SKM-1 treated with dmso at 0.1 percent for 144 hours (cell line): ENCODE measurements at regions not wholly inside any gene's neighbourhood (a gene's known extent, or its start where the extent isn't known, plus 50 kb on each side); places are given as distances from the start of the nearest gene placed in this dataset.

ENCODE experiments used
- DNase-seq: peaks from one replicate; lab custom pipeline; 2025; ENCODE audit not compliant: unreplicated experiment; lab: John Stamatoyannopoulos, UW

DNA sequence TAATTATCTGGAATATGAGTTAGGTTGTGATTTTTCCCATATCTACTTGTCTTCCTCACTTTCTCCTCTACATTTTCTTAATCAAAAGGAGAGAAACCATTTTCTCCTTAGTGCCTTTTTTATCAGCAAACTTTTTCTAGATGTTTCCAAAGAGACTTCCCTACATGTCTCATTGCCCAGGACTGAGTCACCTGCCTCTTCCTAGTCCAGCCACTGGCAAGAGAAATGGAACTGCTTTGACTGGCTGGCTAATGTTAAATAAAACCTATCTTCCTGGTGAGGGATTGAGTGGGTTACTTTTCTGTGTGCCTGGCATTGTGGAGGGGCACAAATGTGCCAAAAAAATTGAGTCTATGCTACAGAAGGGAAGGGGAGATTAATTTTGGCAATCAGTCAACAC, 52.1 kb upstream of the CD5L start:
- DNase-seq = no peak

DNA sequence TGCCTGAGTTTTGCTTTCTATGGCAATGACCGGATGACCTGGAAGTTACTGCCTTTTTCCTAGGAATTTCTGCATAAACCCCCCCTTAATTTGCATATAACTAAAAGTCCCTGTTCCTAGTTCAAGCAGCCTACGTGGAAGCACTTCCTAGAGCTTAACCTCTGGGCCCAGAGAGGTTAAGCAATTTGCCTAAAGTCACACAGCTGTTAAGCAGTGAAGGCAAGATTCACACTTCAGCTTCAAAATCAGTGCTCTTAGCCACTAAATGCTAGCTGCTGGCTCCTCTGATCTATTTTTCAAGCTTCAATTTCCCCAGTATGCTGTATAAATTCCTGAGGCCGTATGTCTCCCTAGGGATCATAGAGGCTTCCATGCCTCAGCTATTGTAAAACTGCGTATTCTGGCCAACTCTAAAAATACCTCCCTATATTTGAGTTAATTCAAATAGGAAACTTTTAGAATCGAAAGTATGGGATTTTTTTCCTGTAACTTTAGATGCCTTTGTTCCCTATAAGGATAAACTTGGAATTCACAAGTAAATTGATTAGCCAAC, 53.1 kb upstream of the CD5L start:
- no peak for DNase-seq

DNA sequence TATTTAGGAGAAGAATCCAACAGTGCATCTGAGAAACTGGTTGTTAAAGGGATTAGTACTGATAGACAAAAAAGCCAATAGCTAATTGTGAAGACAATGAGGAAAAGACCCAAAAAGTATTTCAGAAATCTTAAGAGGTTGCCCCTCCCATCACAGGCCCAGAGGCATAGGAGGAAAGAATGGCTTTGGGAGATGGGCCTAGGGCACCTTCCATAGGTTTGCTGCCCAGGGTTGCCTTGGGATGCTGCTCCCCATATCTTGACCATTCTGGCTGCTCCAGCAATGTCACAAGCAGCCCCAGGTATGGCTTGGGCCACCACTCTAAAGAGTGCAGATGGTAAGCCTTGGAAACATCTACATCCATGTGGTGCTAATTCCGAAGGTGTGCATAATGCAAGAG, 68.7 kb upstream of the CD5L start:
- DNase-seq = no peak

DNA sequence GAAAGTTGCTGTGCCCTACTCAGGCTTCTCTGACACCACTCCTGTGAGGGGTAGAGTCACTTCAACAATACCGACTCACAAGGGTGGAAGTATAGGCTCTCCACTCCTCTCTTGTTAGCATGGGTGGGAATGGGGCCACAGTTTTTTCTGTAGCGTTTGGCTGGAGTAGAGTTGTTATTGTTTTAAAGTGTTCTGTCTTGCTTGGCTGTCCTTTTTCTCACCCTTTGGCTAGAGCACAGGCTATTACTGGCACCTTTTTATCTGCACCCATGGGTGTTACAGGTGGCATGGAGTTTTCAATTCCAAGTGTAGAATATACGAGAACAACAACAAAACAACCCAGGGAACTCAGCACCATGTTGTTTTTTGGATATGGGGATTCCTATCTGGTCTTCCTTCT, 74.3 kb upstream of the CD5L start:
- DNase-seq = no peak

DNA sequence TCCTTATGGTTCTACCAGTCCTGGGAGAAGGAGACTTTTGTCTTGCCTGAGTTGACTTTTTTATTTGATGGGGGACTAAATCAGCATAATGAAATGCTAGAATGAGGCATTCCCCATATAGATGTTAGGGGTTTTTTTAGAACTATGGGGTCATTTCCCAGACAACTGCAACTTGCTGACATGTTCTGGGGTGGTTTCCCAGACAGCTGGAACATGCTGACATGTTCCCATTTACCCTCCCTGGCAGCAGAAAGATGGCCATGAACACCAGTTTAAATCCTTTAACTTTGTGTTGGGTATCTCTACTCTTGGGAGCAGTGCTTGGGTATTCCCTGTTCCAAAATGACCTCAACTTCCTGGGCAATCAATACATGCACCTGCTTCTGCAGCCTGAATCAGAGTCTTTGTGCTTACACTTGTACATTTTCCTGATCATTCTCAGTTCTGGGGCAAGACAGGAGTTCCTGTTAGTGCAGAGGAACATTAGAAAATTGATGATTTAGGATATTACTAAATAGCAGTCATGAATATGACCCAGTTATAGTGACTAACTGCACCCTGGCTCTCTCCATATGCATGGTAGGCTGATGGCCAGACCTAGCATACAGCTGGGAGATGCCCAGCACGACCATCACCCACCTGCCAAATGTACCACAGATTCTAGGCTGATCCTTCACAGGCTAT, 75.4 kb upstream of the CD5L start:
- no peak for DNase-seq

DNA sequence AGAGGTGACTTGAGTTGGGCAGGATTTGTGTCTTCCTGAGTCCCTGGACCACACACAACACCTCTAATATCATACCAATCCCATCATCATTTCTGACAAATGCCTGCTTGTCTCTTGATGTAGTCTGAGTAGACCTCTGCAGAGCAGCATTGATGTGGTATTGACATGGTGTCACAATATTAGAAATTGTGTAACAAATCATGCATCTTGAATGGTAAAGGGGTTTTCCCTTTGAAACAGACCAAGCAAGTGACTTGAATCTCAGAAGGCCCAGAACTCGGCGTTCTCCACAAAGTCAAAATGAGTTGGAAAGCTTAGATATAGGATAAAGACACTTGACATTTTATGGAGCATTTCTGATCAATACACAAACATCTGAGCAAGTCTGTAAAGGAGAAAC, 72.7 kb upstream of the KIRREL1 start:
- no peak for DNase-seq

DNA sequence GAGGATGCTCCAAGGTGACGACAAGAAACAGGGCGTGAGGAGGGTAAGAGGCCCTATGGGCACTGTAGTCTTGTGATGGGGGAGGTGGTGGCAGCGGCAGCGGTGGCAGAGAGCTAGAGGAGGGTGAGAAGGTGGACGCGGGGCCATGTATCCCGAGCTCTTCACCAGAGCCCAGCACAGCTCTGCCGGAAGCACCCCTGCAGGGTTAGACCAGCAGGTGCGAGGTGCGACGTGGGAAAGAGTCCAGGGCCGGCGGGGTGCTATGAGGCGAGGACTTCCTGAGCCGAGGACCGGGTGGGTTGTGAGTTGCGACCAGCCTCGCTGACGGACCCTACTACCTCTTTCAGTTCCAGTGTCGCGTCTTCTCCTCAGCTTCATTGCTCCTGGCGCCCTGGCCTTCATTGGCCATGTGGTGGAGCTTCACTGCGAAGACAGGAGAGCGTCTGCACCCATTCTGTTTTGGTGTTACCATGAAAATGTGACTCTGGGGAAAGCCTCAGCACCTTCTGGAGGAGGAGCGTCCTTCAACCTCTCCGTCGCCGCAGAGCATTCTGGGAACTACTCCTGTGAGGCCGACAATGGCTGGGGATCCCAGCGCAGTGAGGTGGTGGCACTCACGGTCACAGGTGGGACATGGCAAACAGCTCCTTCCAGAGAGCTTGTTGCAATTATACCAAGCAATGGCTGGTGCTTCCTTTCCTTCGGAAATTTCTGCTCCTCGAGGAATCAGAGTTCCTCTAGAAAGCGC, 67.9 kb upstream of the KIRREL1 start:
- no peak for DNase-seq

DNA sequence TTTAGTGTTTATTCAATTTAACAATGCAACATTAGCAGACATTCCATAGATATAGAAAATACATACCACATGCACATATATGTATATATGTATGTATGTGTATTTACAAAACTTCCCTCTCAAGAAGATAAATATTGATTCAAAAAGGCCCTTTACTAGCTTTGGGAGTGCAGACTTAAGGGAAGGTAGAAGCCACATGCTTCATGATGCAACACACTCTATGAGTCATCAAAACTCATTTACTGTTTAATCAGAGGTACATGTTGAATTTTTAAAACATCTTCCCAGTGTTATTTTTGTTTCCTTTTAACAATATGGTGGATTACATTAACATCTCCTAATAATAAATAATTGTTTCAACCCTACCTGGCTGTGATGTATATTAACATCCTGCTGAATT, 61.4 kb upstream of the KIRREL1 start:
- DNase-seq = peak; percentile 67

DNA sequence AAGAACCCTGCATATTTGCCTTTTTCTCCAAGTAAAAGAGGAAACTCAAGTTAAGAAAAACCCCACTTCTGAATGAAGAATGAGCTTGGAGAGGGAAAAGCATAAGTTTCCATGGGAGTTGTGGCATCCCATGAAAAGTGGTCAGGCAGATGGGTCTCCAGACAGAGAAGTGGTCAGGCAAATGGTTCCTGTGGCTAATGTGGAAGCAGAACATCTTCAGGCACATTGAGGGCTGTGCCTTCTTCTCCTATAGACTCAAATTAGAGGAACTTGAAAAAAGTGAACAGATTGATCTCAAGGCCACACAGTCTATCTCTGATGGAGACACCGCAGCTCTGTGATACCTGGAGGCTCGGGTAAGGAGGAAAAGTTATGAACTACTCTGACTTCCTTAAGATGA, 55.7 kb upstream of the KIRREL1 start:
- DNase-seq = peak; percentile 54

DNA sequence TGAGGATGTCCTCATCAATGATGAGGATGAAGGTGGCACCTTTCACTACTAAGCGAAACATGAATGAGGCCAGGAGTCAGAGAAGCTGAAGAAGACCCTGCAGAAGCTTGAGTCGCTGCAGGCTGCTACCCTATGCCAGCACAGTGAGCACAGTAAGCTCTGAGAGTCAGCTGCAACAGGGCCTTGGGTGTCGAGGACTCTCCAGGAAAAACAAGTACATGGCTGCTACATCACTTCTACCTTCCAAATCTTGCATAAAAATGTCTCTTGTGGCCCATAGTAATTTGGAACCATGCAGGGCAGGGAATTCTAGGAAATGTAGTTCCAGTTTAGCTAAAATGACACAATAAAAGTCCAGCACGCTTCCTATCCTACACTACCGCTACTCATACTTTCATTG, 51.5 kb upstream of the KIRREL1 start:
- DNase-seq = no peak
